Nephron progenitor cell (in vitro differentiated cells): ENCODE measurements at regions not wholly inside any gene's neighbourhood (a gene's known extent, or its start where the extent isn't known, plus 50 kb on each side); places are given as distances from the start of the nearest gene placed in this dataset.

Source experiments
- DNase-seq: peaks from one replicate; pipeline ENCODE4 v3.0.0; 2021
- H3K27ac Mint-ChIP-seq: 2 replicates; pipeline ENCODE4 v1.8.0; 2021; ENCODE audit warnings: mild to moderate bottlenecking, moderate library complexity, mixed read lengths
- H3K27me3 Mint-ChIP-seq: 2 replicates; pipeline ENCODE4 v1.8.0; 2021; ENCODE audit warnings: mild to moderate bottlenecking, low read depth, mixed read lengths; ENCODE audit not compliant: poor library complexity
- H3K36me3 Mint-ChIP-seq: 2 replicates; pipeline ENCODE4 v1.8.0; 2021; ENCODE audit warnings: low read depth, mixed read lengths
- H3K4me1 Mint-ChIP-seq: 2 replicates; pipeline ENCODE4 v1.8.0; 2021; ENCODE audit warnings: mixed read lengths
- H3K4me3 Mint-ChIP-seq: 2 replicates; pipeline ENCODE4 v1.8.0; 2021; ENCODE audit warnings: mild to moderate bottlenecking, moderate library complexity, mixed read lengths
- H3K9me3 Mint-ChIP-seq: 2 replicates; pipeline ENCODE4 v1.8.0; 2021; ENCODE audit warnings: mild to moderate bottlenecking, moderate library complexity, mixed read lengths
- TF ChIP-seq, protein P1 (sequence below): fragments of 200-600 bp; sonication (generic); IDR thresholded peaks from 2 replicates; pipeline ENCODE4 v1.5.0; 2021; ENCODE audit warnings: antibody characterized with exemption

DNA sequence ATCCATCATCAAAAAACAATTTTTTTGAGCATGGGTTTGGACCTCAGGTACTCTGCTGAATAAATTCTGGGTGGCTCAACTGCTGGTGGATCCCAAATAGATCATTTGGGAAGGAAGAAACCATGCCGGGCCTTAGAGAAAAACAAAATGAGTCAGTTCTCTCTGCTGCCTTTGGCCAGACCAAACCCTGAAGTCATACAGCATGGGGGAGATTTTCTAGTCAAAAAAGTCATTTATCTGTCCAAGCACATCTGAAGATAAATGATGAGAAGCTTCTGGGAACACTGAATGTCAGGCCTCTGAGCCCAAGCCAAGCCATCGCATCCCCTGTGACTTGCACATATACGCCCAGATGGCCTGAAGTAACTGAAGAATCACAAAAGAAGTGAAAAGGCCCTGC lies 261.4 kb downstream of the DHX15 start:
- H3K4me3 Mint-ChIP-seq = no peak overlapping the region
- no peaks in the 10 kb centered on the region for H3K9me3 Mint-ChIP-seq
- peaks cover 3% of the 10 kb centered on the region for H3K4me1 Mint-ChIP-seq
- TF ChIP-seq, protein P1, sequence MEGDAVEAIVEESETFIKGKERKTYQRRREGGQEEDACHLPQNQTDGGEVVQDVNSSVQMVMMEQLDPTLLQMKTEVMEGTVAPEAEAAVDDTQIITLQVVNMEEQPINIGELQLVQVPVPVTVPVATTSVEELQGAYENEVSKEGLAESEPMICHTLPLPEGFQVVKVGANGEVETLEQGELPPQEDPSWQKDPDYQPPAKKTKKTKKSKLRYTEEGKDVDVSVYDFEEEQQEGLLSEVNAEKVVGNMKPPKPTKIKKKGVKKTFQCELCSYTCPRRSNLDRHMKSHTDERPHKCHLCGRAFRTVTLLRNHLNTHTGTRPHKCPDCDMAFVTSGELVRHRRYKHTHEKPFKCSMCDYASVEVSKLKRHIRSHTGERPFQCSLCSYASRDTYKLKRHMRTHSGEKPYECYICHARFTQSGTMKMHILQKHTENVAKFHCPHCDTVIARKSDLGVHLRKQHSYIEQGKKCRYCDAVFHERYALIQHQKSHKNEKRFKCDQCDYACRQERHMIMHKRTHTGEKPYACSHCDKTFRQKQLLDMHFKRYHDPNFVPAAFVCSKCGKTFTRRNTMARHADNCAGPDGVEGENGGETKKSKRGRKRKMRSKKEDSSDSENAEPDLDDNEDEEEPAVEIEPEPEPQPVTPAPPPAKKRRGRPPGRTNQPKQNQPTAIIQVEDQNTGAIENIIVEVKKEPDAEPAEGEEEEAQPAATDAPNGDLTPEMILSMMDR = no peak
- no peak overlapping the region for H3K27ac Mint-ChIP-seq
- peaks cover 43% of the 10 kb centered on the region for H3K27me3 Mint-ChIP-seq
- no peak for DNase-seq
- H3K36me3 Mint-ChIP-seq = no peaks in the 10 kb centered on the region

DNA sequence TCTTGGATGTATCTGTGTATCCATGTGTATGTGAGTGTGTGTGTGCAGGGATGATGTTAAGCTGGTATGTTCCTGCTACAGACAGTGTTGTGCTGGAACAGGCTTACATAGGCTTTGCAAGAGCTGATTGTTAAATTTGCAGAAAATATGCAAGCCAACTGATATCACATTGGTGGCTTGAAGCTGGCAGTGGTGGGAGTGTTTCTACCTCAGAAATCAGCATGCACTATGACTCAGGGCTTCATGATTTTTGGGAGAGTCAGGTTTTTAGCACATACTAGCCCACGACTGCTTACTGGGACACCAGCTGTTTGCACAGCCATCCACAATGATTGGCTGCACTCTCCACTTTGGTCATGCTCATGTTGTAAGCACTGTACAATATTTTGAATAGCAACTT lies 261.8 kb downstream of the DHX15 start:
- Mint-ChIP-seq H3K4me1 (no peaks in the 10 kb centered on the region), H3K27me3 (peaks cover 43% of the 10 kb centered on the region), H3K4me3 (no peak overlapping the region), H3K9me3 (no peaks in the 10 kb centered on the region), H3K27ac (no peak overlapping the region), H3K36me3 (no peaks in the 10 kb centered on the region)
- DNase-seq = no peak
- TF ChIP-seq, protein P1 = no peak

DNA sequence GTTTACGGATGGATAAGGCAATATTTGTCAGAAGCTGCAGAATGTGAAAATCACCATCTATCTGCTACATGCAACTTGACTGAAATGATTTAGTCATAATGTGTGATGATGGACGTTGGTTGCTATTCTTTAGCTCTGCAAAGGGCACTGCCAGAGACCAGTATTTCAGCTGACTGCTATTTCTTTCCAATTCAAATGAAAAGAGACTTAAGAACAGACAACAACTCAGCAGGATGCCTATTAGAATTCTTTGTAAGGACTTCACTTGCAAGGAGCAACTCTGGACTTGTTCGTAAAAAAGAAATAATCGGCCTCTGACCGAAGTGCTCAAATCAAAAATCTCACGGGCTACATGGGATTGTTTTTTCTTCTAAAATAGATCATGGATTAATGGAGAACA lies 262.7 kb downstream of the DHX15 start:
- TF ChIP-seq, protein P1 = no peak
- Mint-ChIP-seq H3K36me3 (no peaks in the 10 kb centered on the region), H3K27me3 (peaks cover 43% of the 10 kb centered on the region), H3K27ac (no peak overlapping the region), H3K4me1 (no peaks in the 10 kb centered on the region), H3K4me3 (no peak overlapping the region), H3K9me3 (no peaks in the 10 kb centered on the region)
- no peak for DNase-seq

GRCh38 chr4:24321131-24321530 lies 263.2 kb downstream of the DHX15 start:
- peaks cover 43% of the 10 kb centered on the region for H3K27me3 Mint-ChIP-seq
- H3K36me3 Mint-ChIP-seq = no peaks in the 10 kb centered on the region
- TF ChIP-seq, protein P1 = no peak
- no peak overlapping the region for H3K4me3 Mint-ChIP-seq
- no peak for DNase-seq
- no peaks in the 10 kb centered on the region for H3K9me3 Mint-ChIP-seq
- H3K27ac Mint-ChIP-seq = no peak overlapping the region
- no peaks in the 10 kb centered on the region for H3K4me1 Mint-ChIP-seq

DNA sequence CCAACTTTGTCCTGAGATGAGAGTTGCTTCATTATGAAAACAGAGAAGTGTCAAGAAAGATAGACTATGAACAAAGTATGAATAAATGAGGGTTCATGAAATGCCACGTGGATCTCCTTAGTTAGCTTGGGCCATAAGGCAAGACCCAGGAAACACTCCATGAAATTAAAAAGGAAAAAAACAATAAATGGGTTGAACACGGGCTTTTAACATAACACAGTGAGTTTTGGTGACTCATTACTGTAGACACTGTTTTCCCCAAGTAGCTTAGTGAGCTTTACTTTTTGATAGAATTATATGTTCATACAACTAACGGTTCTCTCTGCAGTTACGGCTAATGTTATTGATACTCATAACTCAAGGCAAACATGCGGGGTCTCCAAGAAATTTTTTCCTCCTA lies 265.0 kb downstream of the DHX15 start:
- H3K4me3 Mint-ChIP-seq = no peak overlapping the region
- no peaks in the 10 kb centered on the region for H3K9me3 Mint-ChIP-seq

DNA sequence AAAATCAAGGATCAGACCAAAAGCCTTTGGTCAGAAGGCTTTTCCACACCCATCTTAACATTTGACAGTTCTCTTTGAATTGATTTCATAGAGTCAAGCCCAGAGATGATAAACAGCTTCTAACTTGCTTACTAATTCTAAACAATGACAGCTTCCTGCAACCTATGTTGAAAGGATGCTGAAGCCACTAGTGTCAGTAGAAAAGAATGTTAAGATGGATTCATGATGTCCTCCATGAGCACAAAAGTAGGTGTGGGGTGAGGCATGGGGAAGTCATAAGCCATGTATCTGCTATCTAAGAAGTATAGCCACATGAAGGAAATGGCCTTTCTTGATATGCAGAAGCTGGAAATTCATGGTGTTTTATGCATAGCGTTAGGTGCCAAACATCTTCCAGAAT lies 269.3 kb downstream of the DHX15 start:
- Mint-ChIP-seq H3K4me3 (no peak overlapping the region), H3K27me3 (peaks cover 7% of the 10 kb centered on the region), H3K36me3 (no peaks in the 10 kb centered on the region), H3K27ac (no peak overlapping the region), H3K4me1 (no peaks in the 10 kb centered on the region), H3K9me3 (peaks cover under 1% of the 10 kb centered on the region)
- no peak for DNase-seq
- TF ChIP-seq, protein P1 = no peak

More for the DNA sequence above, 265.0 kb downstream of the DHX15 start:
- no peaks in the 10 kb centered on the region for H3K36me3 Mint-ChIP-seq
- H3K27me3 Mint-ChIP-seq = peaks cover 40% of the 10 kb centered on the region
- H3K4me1 Mint-ChIP-seq = no peaks in the 10 kb centered on the region
- H3K27ac Mint-ChIP-seq = no peak overlapping the region
- TF ChIP-seq, protein P1 = no peak
- no peak for DNase-seq
